ENCODE measurements at regions not wholly inside any gene's neighbourhood (a gene's known extent, or its start where the extent isn't known, plus 50 kb on each side); places are given as distances from the start of the nearest gene placed in this dataset.

- TF ChIP-seq, protein P1, sequence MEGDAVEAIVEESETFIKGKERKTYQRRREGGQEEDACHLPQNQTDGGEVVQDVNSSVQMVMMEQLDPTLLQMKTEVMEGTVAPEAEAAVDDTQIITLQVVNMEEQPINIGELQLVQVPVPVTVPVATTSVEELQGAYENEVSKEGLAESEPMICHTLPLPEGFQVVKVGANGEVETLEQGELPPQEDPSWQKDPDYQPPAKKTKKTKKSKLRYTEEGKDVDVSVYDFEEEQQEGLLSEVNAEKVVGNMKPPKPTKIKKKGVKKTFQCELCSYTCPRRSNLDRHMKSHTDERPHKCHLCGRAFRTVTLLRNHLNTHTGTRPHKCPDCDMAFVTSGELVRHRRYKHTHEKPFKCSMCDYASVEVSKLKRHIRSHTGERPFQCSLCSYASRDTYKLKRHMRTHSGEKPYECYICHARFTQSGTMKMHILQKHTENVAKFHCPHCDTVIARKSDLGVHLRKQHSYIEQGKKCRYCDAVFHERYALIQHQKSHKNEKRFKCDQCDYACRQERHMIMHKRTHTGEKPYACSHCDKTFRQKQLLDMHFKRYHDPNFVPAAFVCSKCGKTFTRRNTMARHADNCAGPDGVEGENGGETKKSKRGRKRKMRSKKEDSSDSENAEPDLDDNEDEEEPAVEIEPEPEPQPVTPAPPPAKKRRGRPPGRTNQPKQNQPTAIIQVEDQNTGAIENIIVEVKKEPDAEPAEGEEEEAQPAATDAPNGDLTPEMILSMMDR (IDR thresholded peaks at IDR 0.05) = no peak
- TF ChIP-seq POLR2AphosphoS5 (IDR thresholded peaks at IDR 0.05) = no peak
Observed at GRCh38 chr12:40511341-40511740, 180.9 kb upstream of the CNTN1 start.

Measured in stomach (tissue), 4 donors.